ENCODE measurements at regions not wholly inside any gene's neighbourhood (a gene's known extent, or its start where the extent isn't known, plus 50 kb on each side); places are given as distances from the start of the nearest gene placed in this dataset.

DNA sequence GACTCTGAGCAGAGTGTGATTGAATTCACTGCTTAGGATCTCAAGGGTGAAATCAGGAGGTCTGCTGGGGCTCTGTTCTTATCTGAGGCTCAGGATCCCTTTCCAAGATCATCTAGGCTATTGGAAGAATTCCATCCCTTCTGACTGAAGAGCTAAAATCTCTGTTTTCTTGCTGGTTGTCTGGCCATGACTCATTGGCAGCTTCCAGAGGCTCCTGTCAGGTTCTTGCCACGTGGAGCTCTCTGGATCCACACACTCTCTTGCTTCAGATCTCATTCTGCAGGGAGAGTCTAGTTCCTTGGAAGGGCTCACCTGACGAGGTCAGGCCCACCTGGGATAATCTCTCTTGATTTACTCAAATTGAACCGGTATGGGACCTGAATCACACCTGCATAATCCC lies 930.7 kb downstream of the CDH8 start:
- TF ChIP-seq, protein P1, sequence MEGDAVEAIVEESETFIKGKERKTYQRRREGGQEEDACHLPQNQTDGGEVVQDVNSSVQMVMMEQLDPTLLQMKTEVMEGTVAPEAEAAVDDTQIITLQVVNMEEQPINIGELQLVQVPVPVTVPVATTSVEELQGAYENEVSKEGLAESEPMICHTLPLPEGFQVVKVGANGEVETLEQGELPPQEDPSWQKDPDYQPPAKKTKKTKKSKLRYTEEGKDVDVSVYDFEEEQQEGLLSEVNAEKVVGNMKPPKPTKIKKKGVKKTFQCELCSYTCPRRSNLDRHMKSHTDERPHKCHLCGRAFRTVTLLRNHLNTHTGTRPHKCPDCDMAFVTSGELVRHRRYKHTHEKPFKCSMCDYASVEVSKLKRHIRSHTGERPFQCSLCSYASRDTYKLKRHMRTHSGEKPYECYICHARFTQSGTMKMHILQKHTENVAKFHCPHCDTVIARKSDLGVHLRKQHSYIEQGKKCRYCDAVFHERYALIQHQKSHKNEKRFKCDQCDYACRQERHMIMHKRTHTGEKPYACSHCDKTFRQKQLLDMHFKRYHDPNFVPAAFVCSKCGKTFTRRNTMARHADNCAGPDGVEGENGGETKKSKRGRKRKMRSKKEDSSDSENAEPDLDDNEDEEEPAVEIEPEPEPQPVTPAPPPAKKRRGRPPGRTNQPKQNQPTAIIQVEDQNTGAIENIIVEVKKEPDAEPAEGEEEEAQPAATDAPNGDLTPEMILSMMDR (IDR thresholded peaks at IDR 0.05): no peak
- no peak for TF ChIP-seq POLR2AphosphoS5 (IDR thresholded peaks at IDR 0.05)
- no peak for TF ChIP-seq POLR2A (IDR thresholded peaks at IDR 0.05)
